ENCODE measurements at regions not wholly inside any gene's neighbourhood (a gene's known extent, or its start where the extent isn't known, plus 50 kb on each side); places are given as distances from the start of the nearest gene placed in this dataset.
"Not testable (repeated sequence)": the region's sequence is repeated elsewhere in the genome, so short reads cannot be mapped to it uniquely, and the experiment has no call there.

- not testable (repeated sequence) for H3K4me3 Mint-ChIP-seq; DNase-seq; ATAC-seq (ENCODE audit: low read depth in 2 of 2); H3K4me1 Mint-ChIP-seq
- peaks cover 4 to 12% of the 10 kb centered on the region in 2 donors for H3K36me3 Mint-ChIP-seq
- peak overlapping the region in 1 of 6 donors; percentile 0 for H3K27ac Mint-ChIP-seq
- peaks cover 10 to 40% (median 27%) of the 10 kb centered on the region in 7 donors for H3K9me3 Mint-ChIP-seq
- H3K27me3 Mint-ChIP-seq = peaks cover 8 to 17% (median 8%) of the 10 kb centered on the region in 3 donors
Measured at GRCh38 chr14:101323614-101324235, 237.6 kb upstream of the DIO3 start.

DNA sequence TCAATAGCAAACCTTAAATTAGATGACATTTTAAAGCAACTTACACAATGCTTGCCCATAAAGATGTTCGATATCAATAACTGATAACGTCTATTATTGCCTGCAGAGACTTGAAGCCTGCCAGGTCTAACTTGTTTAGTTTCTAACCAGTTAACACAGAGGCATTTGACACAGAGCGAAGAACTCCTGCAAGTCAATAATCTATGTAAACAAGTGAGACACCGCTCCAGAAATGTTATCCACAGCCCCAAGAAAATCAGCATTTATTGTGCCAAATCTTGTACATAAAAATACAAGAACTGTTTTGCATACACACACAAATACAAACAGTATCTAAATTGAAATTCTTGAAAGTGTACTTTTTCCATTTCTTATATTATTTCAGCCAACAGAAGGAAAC, 236.0 kb upstream of the DIO3 start:
- peaks cover 6 to 20% (median 7%) of the 10 kb centered on the region in 3 donors for H3K27me3 Mint-ChIP-seq
- DNase-seq (no peak), ATAC-seq (ENCODE audit: low read depth in 2 of 2) (no peak)
- no peak overlapping the region for H3K4me3 Mint-ChIP-seq
- no peak overlapping the region for H3K27ac Mint-ChIP-seq
- H3K36me3 Mint-ChIP-seq = peaks cover 4 to 11% of the 10 kb centered on the region in 2 donors
- peaks cover 10 to 40% (median 27%) of the 10 kb centered on the region in 7 donors for H3K9me3 Mint-ChIP-seq
- H3K4me1 Mint-ChIP-seq = no peaks in the 10 kb centered on the region

- no peak for ATAC-seq (ENCODE audit: low read depth in 2 of 2)
- Mint-ChIP-seq H3K27me3 (peaks cover 8 to 22% (median 14%) of the 10 kb centered on the region in 3 donors), H3K4me1 (no peaks in the 10 kb centered on the region), H3K9me3 (peaks cover 4 to 27% (median 16%) of the 10 kb centered on the region in 7 donors), H3K27ac (peak overlapping the region in 1 of 6 donors; percentile 20), H3K36me3 (peaks cover 3 to 7% of the 10 kb centered on the region in 2 donors), H3K4me3 (no peak overlapping the region)
- DNase-seq = no peak
Measured at GRCh38 chr14:101328412-101329028, 232.8 kb upstream of the DIO3 start.

DNA sequence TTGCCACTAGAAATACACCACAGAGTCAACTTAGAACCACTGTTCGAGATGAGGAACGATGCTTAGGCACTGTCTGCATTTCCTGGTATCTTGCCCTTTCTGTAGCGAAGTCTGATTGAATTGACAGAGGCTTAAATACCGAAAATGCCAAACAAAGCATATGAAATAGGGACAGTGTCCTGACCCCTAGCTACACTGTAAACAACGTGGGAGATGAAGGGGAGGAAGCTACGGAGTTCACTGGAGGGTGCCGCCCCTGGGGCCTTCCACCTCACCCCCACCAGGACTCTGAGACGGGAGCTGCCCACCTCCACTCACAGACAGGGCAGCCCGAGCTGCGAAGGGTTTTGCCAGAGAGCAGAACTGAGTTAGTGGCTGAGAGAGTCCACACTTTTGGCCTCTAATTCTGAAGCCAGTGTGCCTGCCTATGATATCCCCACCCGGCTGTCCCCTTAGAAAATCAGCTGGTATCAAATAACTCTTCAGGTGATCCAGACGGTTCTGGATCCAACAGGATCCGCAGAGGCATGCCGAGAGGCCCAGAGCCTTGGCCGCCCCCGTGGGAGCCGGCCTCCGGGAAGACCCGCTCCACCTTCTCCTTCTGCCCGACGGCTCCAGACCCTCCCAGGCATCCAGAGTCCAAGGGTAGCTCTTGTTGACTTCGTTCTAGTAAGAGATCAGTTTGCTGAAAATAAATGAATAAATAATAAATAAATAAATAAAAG, 230.7 kb upstream of the DIO3 start:
- DNase-seq (no peak), ATAC-seq (ENCODE audit: low read depth in 2 of 2) (no peak)
- Mint-ChIP-seq H3K9me3 (peaks cover 0 to 10% (median 2%) of the 10 kb centered on the region in 7 donors), H3K36me3 (no peaks in the 10 kb centered on the region), H3K27me3 (peaks cover 15 to 27% (median 15%) of the 10 kb centered on the region in 3 donors), H3K27ac (no peak overlapping the region), H3K4me1 (no peaks in the 10 kb centered on the region), H3K4me3 (no peak overlapping the region)

GRCh38 chr14:101331141-101331525, 230.2 kb upstream of the DIO3 start:
- Mint-ChIP-seq H3K4me3 (no peak overlapping the region), H3K27ac (no peak overlapping the region), H3K4me1 (no peaks in the 10 kb centered on the region), H3K9me3 (peaks cover 0 to 7% (median 0%) of the 10 kb centered on the region in 7 donors), H3K36me3 (no peaks in the 10 kb centered on the region), H3K27me3 (peaks cover 13 to 28% (median 15%) of the 10 kb centered on the region in 3 donors)
- no peak for DNase-seq
- no peak for ATAC-seq (ENCODE audit: low read depth in 2 of 2)

GRCh38 chr14:101331661-101332169, 229.6 kb upstream of the DIO3 start:
- no peaks in the 10 kb centered on the region for H3K4me1 Mint-ChIP-seq
- no peak overlapping the region for H3K4me3 Mint-ChIP-seq
- ATAC-seq (ENCODE audit: low read depth in 2 of 2) (no peak), DNase-seq (no peak)
- no peaks in the 10 kb centered on the region for H3K36me3 Mint-ChIP-seq
- H3K9me3 Mint-ChIP-seq = peaks cover 0 to 7% (median 0%) of the 10 kb centered on the region in 7 donors
- H3K27me3 Mint-ChIP-seq = peaks cover 16 to 30% (median 19%) of the 10 kb centered on the region in 3 donors
- H3K27ac Mint-ChIP-seq = no peak overlapping the region

- Mint-ChIP-seq H3K4me3 (no peak overlapping the region), H3K4me1 (no peaks in the 10 kb centered on the region), H3K27ac (no peak overlapping the region), H3K27me3 (peaks cover 18 to 31% (median 24%) of the 10 kb centered on the region in 3 donors), H3K9me3 (peaks cover 0 to 4% (median 0%) of the 10 kb centered on the region in 7 donors), H3K36me3 (no peaks in the 10 kb centered on the region)
- DNase-seq (no peak), ATAC-seq (ENCODE audit: low read depth in 2 of 2) (no peak)
Measured at GRCh38 chr14:101332281-101332680, 229.0 kb upstream of the DIO3 start.

GRCh38 chr14:101333335-101334280, 227.7 kb upstream of the DIO3 start:
- Mint-ChIP-seq H3K9me3 (peaks cover 0 to 4% (median 0%) of the 10 kb centered on the region in 7 donors), H3K36me3 (no peaks in the 10 kb centered on the region), H3K4me1 (no peaks in the 10 kb centered on the region), H3K27ac (no peak overlapping the region), H3K27me3 (peaks cover 18 to 39% (median 27%) of the 10 kb centered on the region in 3 donors), H3K4me3 (no peak overlapping the region)
- no peak for DNase-seq
- ATAC-seq (ENCODE audit: low read depth in 2 of 2) = no peak

DNA sequence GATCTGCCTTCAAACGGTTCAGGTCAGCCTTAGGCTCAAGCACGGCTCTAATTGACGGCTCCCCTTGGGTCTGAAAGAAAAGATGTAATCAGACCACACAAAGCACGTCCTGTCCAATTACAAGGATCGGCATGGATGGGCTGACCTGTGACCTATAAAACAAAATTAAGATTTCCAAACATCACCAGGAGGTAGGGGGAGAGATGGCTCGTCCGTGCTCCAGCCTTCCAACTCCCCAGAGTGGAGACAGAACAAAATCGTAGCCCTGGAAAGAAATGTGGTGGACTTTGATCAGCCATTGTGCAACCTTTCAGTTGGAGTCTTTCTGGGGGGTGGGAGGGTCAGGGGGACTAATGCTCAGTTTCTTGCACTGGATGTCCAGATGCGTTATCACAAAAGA, 226.6 kb upstream of the DIO3 start:
- no peak for DNase-seq
- H3K36me3 Mint-ChIP-seq = no peaks in the 10 kb centered on the region
- peaks cover 0 to 5% (median 0%) of the 10 kb centered on the region in 3 donors for H3K4me1 Mint-ChIP-seq
- H3K27me3 Mint-ChIP-seq = peaks cover 19 to 49% (median 27%) of the 10 kb centered on the region in 3 donors
- no peak for ATAC-seq (ENCODE audit: low read depth in 2 of 2)
- H3K9me3 Mint-ChIP-seq = peaks cover 0 to 4% (median 0%) of the 10 kb centered on the region in 7 donors
- no peak overlapping the region for H3K4me3 Mint-ChIP-seq
- H3K27ac Mint-ChIP-seq = no peak overlapping the region

DNA sequence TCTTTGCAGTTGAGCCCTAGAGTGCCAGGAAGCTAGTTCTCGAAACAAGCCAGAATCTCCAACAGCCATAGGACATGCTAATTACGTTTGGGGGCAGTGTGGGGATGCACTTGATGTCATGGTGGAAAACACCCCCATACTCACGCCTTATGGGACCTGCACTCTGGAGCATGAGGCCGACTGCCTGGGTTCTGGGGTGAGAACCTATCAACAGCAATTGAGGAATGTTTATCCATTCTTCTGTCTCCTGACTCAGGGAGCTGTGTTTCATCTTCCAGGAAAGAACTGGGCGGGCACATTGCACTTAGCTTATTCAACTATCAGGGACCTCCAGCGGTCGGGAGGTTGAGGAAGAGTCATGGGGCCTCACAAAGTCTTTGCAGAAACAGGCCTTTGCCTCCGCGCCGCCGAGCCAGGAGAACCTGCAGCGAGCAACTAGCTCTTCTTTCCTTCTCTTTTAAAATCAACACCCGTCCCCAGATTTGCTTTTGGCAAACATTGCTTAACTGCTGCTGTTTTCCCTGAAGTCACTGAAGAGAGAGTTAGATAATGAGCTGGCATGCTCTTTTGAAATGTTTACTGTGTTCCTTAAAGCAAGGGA, 226.1 kb upstream of the DIO3 start:
- DNase-seq (no peak), ATAC-seq (ENCODE audit: low read depth in 2 of 2) (no peak)
- Mint-ChIP-seq H3K36me3 (no peaks in the 10 kb centered on the region), H3K4me1 (peaks cover 0 to 5% (median 0%) of the 10 kb centered on the region in 3 donors), H3K9me3 (peaks cover 0 to 3% (median 0%) of the 10 kb centered on the region in 7 donors), H3K4me3 (no peak overlapping the region), H3K27ac (no peak overlapping the region), H3K27me3 (peaks cover 19 to 49% (median 27%) of the 10 kb centered on the region in 3 donors)

- no peak overlapping the region for H3K4me3 Mint-ChIP-seq
- no peaks in the 10 kb centered on the region for H3K36me3 Mint-ChIP-seq
- peaks cover 0 to 3% (median 0%) of the 10 kb centered on the region in 7 donors for H3K9me3 Mint-ChIP-seq
- ATAC-seq (ENCODE audit: low read depth in 2 of 2) = no peak
- no peak for DNase-seq
- H3K27me3 Mint-ChIP-seq = peaks cover 19 to 52% (median 28%) of the 10 kb centered on the region in 3 donors
- no peak overlapping the region for H3K27ac Mint-ChIP-seq
- H3K4me1 Mint-ChIP-seq = peaks cover 0 to 5% (median 0%) of the 10 kb centered on the region in 3 donors
Measured at GRCh38 chr14:101336183-101336582, 225.1 kb upstream of the DIO3 start.

DNA sequence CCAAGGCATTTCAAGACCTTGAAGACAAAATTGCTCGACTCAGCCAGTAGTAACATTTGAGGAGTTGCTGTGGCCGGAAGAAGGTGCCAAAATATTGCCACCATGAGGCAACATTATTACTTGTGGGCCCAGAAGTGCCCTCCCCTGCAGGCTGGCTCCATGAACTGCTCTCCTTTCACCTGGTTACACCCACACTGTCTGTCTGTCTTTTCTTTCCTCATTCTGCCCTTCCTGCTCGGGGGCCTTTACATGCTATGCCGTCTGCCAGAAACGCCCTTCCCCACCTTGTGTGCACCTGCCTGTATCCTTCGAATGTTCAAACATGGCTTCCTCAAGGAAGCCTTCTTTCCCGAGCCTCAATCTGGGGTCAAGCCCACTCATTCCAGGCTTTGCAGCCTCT, 224.2 kb upstream of the DIO3 start:
- DNase-seq (no peak), ATAC-seq (ENCODE audit: low read depth in 2 of 2) (no peak)
- peaks cover 0 to under 1% of the 10 kb centered on the region in 2 donors for H3K36me3 Mint-ChIP-seq
- peaks cover 0 to 5% (median 0%) of the 10 kb centered on the region in 3 donors for H3K4me1 Mint-ChIP-seq
- no peak overlapping the region for H3K27ac Mint-ChIP-seq
- H3K9me3 Mint-ChIP-seq = peaks cover 0 to 9% (median 4%) of the 10 kb centered on the region in 7 donors
- H3K4me3 Mint-ChIP-seq = no peak overlapping the region
- H3K27me3 Mint-ChIP-seq = peaks cover 25 to 54% (median 36%) of the 10 kb centered on the region in 3 donors

Data from naive B cell (primary cell).